ENCODE measurements at regions not wholly inside any gene's neighbourhood (a gene's known extent, or its start where the extent isn't known, plus 50 kb on each side); places are given as distances from the start of the nearest gene placed in this dataset.

- TF ChIP-seq EZH2phosphoT487 (IDR thresholded peaks at IDR 0.05; ENCODE audit: borderline replicate concordance) (no peak), SP1 (IDR thresholded peaks at IDR 0.05; ENCODE audit: low read depth) (no peak)
- TF ChIP-seq, protein P1, sequence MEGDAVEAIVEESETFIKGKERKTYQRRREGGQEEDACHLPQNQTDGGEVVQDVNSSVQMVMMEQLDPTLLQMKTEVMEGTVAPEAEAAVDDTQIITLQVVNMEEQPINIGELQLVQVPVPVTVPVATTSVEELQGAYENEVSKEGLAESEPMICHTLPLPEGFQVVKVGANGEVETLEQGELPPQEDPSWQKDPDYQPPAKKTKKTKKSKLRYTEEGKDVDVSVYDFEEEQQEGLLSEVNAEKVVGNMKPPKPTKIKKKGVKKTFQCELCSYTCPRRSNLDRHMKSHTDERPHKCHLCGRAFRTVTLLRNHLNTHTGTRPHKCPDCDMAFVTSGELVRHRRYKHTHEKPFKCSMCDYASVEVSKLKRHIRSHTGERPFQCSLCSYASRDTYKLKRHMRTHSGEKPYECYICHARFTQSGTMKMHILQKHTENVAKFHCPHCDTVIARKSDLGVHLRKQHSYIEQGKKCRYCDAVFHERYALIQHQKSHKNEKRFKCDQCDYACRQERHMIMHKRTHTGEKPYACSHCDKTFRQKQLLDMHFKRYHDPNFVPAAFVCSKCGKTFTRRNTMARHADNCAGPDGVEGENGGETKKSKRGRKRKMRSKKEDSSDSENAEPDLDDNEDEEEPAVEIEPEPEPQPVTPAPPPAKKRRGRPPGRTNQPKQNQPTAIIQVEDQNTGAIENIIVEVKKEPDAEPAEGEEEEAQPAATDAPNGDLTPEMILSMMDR (IDR thresholded peaks at IDR 0.05 in 2 of 3, conservative IDR thresholded peaks at IDR 0.05 in 1 of 3; ENCODE audit: borderline replicate concordance in 1 of 3, insufficient read depth in 1 of 3, low read depth in 2 of 3, low read length in 2 of 3), result no peak
Measured at GRCh38 chr6:8543714-8544113, 108.4 kb upstream of the SLC35B3 start.
